Retinal pigment epithelial cell (primary cell): ENCODE measurements at regions not wholly inside any gene's neighbourhood (a gene's known extent, or its start where the extent isn't known, plus 50 kb on each side); places are given as distances from the start of the nearest gene placed in this dataset.

ENCODE experiments used
- DNase-seq: peaks from one replicate; pipeline ENCODE4 v3.0.0-alpha.2; 2010; ENCODE audit warnings: low read depth
- H3K4me3 ChIP-seq: 2 replicates; pipeline ENCODE4 v1.5.1; 2011; ENCODE audit warnings: mild to moderate bottlenecking, low read length, control low read depth, moderate library complexity
- TF ChIP-seq, protein P1 (sequence below): conservative IDR thresholded peaks from 2 replicates; pipeline ENCODE4 v1.5.1; 2011; ENCODE audit warnings: low read depth, low read length, control low read depth, inconsistent platforms

DNA sequence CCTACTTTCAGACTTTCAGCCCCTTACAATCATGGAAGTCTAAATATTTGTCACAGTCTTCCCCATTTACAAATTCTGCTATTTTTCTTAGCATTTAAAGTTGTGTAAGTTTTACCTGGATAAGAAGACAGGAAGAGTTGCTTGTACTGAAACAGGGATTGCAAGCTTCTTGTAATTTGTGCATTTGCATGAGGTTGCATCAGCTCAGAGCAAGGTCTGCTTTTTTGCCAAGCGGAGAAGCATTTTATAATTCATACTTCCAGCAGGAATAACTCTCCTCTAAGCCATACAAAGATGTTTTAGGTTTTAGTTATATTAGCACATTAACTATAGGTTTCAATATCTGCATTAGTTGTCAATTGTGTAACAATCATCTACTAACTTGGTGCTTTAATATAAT is 922.0 kb upstream of the PABPC4L start:
- TF ChIP-seq, protein P1, sequence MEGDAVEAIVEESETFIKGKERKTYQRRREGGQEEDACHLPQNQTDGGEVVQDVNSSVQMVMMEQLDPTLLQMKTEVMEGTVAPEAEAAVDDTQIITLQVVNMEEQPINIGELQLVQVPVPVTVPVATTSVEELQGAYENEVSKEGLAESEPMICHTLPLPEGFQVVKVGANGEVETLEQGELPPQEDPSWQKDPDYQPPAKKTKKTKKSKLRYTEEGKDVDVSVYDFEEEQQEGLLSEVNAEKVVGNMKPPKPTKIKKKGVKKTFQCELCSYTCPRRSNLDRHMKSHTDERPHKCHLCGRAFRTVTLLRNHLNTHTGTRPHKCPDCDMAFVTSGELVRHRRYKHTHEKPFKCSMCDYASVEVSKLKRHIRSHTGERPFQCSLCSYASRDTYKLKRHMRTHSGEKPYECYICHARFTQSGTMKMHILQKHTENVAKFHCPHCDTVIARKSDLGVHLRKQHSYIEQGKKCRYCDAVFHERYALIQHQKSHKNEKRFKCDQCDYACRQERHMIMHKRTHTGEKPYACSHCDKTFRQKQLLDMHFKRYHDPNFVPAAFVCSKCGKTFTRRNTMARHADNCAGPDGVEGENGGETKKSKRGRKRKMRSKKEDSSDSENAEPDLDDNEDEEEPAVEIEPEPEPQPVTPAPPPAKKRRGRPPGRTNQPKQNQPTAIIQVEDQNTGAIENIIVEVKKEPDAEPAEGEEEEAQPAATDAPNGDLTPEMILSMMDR = no peak
- DNase-seq = no peak
- no peak overlapping the region for H3K4me3 ChIP-seq

DNA sequence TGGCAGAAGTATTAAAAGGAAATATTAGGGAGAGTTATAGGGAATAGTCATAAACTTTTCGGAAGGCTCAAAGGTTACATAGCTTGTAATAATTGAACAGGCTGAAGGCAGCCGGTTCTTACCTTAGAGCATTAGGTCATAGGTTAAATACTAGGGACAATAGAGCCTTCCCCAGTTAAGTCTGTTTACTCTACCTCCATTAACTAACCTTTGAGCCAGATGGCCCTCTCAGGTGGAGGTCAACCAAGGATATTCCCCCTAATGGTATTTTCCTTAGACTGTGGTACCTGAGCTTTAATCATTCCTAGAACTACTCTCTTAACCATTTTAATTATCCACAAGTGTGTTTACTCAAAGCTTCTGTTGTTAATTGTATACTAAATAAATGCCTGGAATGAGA is 920.9 kb upstream of the PABPC4L start:
- TF ChIP-seq, protein P1 = no peak
- no peak for DNase-seq
- no peak overlapping the region for H3K4me3 ChIP-seq

DNA sequence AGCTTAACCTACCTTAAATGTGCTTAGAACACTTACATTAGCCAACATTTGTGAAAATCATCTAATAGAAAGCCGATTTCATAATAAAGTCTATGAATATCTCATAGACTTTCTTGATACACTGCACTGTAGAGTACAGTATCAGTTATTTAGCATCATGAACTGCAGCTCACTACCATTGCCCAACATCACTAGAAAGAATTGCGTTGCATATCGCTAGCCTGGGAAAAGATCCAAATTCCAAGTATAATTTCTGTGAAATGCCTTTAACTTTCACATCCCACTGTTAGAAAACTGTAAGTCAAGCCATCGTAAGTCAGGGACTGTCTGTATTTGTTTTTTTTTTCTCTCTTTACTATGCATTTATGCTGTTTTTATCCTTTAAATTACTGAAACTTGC is 918.6 kb upstream of the PABPC4L start:
- no peak for DNase-seq
- H3K4me3 ChIP-seq = no peak overlapping the region
- TF ChIP-seq, protein P1 = no peak

GRCh38 chr4:135114079-135114478 is 912.5 kb upstream of the PABPC4L start:
- no peak for DNase-seq
- H3K4me3 ChIP-seq = no peak overlapping the region
- TF ChIP-seq, protein P1 = no peak

- H3K4me3 ChIP-seq = no peak overlapping the region
- DNase-seq = no peak
- TF ChIP-seq, protein P1 = no peak
Measured at GRCh38 chr4:135098061-135098460, 896.5 kb upstream of the PABPC4L start.

- no peak overlapping the region for H3K4me3 ChIP-seq
- DNase-seq = no peak
- TF ChIP-seq, protein P1 = no peak
Measured at GRCh38 chr4:135073389-135073788, 871.8 kb upstream of the PABPC4L start.

- DNase-seq = no peak
- no peak overlapping the region for H3K4me3 ChIP-seq
- TF ChIP-seq, protein P1 = no peak
Measured at GRCh38 chr4:135072553-135072952, 871.0 kb upstream of the PABPC4L start.
